Body of pancreas (tissue), 4 donors: ENCODE measurements at regions not wholly inside any gene's neighbourhood (a gene's known extent, or its start where the extent isn't known, plus 50 kb on each side); places are given as distances from the start of the nearest gene placed in this dataset.

ENCODE experiments used
- POLR2A ChIP-seq, 3 donors: fragments of 450-650 bp; IDR thresholded peaks; one replicate each; pipeline ENCODE4 v1.6.1; 2016; ENCODE audit warnings: antibody characterized with exemption in 3 of 3, mild to moderate bottlenecking in 2 of 3
- TF ChIP-seq, protein P1 (sequence below), 7 experiments: fragments of 450-650 bp in 4 of 7; fragments of 200-600 bp in 3 of 7; sonication (generic) in 3 of 7; IDR thresholded peaks; one replicate each; pipeline ENCODE4 v1.5.1; 2016 to 2019; ENCODE audit warnings: antibody characterized with exemption in 7 of 7

DNA sequence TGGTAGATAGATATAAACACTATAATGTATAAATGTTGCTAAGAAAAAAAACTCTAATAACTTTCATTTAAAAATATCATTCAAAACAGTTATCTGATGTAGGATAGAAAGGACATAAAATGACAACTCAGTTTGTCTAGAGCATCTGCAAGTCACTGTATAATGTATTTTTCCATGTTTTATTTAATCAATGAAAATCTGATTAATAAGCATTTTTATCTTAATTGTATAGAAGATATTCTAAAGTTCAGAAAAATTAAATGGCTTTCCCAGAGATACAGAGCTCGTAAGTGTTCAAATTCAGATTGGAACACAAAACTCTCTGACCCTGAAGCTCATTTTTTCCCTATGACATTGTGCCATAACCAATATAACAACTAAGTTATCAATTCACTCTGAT is 295.9 kb upstream of the DCN start:
- no peak for TF ChIP-seq POLR2A (IDR thresholded peaks at IDR 0.05)
- TF ChIP-seq, protein P1, sequence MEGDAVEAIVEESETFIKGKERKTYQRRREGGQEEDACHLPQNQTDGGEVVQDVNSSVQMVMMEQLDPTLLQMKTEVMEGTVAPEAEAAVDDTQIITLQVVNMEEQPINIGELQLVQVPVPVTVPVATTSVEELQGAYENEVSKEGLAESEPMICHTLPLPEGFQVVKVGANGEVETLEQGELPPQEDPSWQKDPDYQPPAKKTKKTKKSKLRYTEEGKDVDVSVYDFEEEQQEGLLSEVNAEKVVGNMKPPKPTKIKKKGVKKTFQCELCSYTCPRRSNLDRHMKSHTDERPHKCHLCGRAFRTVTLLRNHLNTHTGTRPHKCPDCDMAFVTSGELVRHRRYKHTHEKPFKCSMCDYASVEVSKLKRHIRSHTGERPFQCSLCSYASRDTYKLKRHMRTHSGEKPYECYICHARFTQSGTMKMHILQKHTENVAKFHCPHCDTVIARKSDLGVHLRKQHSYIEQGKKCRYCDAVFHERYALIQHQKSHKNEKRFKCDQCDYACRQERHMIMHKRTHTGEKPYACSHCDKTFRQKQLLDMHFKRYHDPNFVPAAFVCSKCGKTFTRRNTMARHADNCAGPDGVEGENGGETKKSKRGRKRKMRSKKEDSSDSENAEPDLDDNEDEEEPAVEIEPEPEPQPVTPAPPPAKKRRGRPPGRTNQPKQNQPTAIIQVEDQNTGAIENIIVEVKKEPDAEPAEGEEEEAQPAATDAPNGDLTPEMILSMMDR (IDR thresholded peaks at IDR 0.05): no peak
